HEK293 (cell line): ENCODE measurements at regions not wholly inside any gene's neighbourhood (a gene's known extent, or its start where the extent isn't known, plus 50 kb on each side); places are given as distances from the start of the nearest gene placed in this dataset.

Experiments
- CTCF ChIA-PET: fragments of 350-600 bp; formaldehyde crosslinking; extraction: SDS; loops from one replicate; lab custom pipeline; 2021; ENCODE audit warnings: antibody characterized with exemption; lab: Yijun Ruan, JAX
- POLR2A ChIA-PET: fragments of 300-600 bp; formaldehyde crosslinking; extraction: SDS; loops from one replicate; lab custom pipeline; 2020; ENCODE audit warnings: antibody characterized with exemption, inconsistent platforms; lab: Yijun Ruan, JAX
- H3K27ac ChIP-seq: fragments of 200-500 bp; sonication (Bioruptor generic); 2 replicates; pipeline ENCODE4 v1.5.1; 2014; ENCODE audit warnings: low read depth, low read length, control low read depth, inconsistent platforms; ENCODE audit errors: extremely low read depth
- H3K36me3 ChIP-seq, 2 experiments: fragments of 200-500 bp in 1 of 2; sonication (Bioruptor generic) in 1 of 2; 1 replicate in 1 of 2; 2 replicates in 1 of 2; pipeline ENCODE4 v1.5.1; 2014 to 2017; ENCODE audit warnings: inconsistent platforms in 2 of 2, low read length in 2 of 2; ENCODE audit not compliant: control insufficient read depth in 2 of 2, insufficient read depth in 1 of 2
- H3K4me1 ChIP-seq: fragments of 200-500 bp; sonication (Bioruptor generic); 2 replicates; pipeline ENCODE4 v1.5.1; 2014; ENCODE audit warnings: mild to moderate bottlenecking, low read length, inconsistent platforms; ENCODE audit not compliant: control insufficient read depth, insufficient read depth
- H3K4me3 ChIP-seq: 2 replicates; pipeline ENCODE4 v1.5.1; 2011; ENCODE audit warnings: low read depth, mild to moderate bottlenecking, control low read depth, low read length, moderate library complexity
- H3K9me3 ChIP-seq: fragments of 200-500 bp; sonication (Bioruptor generic); 2 replicates; pipeline ENCODE4 v1.5.1; 2014; ENCODE audit warnings: low read depth, low read length, inconsistent platforms; ENCODE audit not compliant: control insufficient read depth, insufficient read depth
- BCL11B ChIP-seq: fragments of 450-650 bp; formaldehyde crosslinking; IDR thresholded peaks from 2 replicates; pipeline ENCODE4 v1.5.1; 2016; ENCODE audit warnings: low read depth, missing biosample characterization, missing genetic modification characterization
- GLI2 ChIP-seq: fragments of 450-650 bp; formaldehyde crosslinking; IDR thresholded peaks from 2 replicates; pipeline ENCODE4; 2017; ENCODE audit warnings: missing biosample characterization, missing genetic modification characterization, low read depth, borderline replicate concordance
- HOXA7 ChIP-seq: sonication (generic); formaldehyde crosslinking; IDR thresholded peaks from 2 replicates; pipeline ENCODE4 v1.8.1; 2022; ENCODE audit warnings: missing genetic modification reagents, borderline replicate concordance
- HOXD13 ChIP-seq: sonication (generic); formaldehyde crosslinking; IDR thresholded peaks from 2 replicates; pipeline ENCODE4 v1.8.0; 2022; ENCODE audit warnings: missing genetic modification reagents, borderline replicate concordance
- KLF7 ChIP-seq: fragments of 450-650 bp; formaldehyde crosslinking; IDR thresholded peaks from 2 replicates; pipeline ENCODE4 v1.5.1; 2016; ENCODE audit warnings: missing biosample characterization, missing genetic modification characterization, borderline replicate concordance
- KLF9 ChIP-seq: fragments of 450-650 bp; formaldehyde crosslinking; IDR thresholded peaks from 2 replicates; pipeline ENCODE4 v1.5.1; 2016; ENCODE audit warnings: missing biosample characterization, missing genetic modification characterization, low read depth
- PRDM1 ChIP-seq: fragments of 450-650 bp; formaldehyde crosslinking; IDR thresholded peaks from 2 replicates; pipeline ENCODE4; 2016; ENCODE audit warnings: missing biosample characterization, missing genetic modification characterization
- ZNF155 ChIP-seq: fragments of 450-650 bp; formaldehyde crosslinking; IDR thresholded peaks from 2 replicates; pipeline ENCODE4 v1.5.1; 2016; ENCODE audit warnings: missing biosample characterization, missing genetic modification characterization
- ZNF169 ChIP-seq: fragments of 450-650 bp; formaldehyde crosslinking; IDR thresholded peaks from 2 replicates; pipeline ENCODE4 v1.5.1; 2016; ENCODE audit warnings: missing biosample characterization, missing genetic modification characterization
- ZNF341 ChIP-seq: fragments of 450-650 bp; formaldehyde crosslinking; IDR thresholded peaks from 2 replicates; pipeline ENCODE4; 2016; ENCODE audit warnings: low read depth, missing biosample characterization, missing genetic modification characterization
- ZNF350 ChIP-seq: fragments of 450-650 bp; formaldehyde crosslinking; IDR thresholded peaks from 2 replicates; pipeline ENCODE4 v1.5.0; 2017; ENCODE audit warnings: missing biosample characterization, mild to moderate bottlenecking, missing genetic modification characterization
- ZNF558 ChIP-seq: fragments of 450-650 bp; formaldehyde crosslinking; IDR thresholded peaks from 2 replicates; pipeline ENCODE4 v1.5.1; 2016; ENCODE audit warnings: missing biosample characterization, missing genetic modification characterization
- ZNF571 ChIP-seq: fragments of 450-650 bp; formaldehyde crosslinking; IDR thresholded peaks from 2 replicates; pipeline ENCODE4 v1.5.0; 2017; ENCODE audit warnings: missing biosample characterization, missing genetic modification characterization
- ZNF777 ChIP-seq: fragments of 450-650 bp; formaldehyde crosslinking; IDR thresholded peaks from 2 replicates; pipeline ENCODE4 v1.5.1; 2017; ENCODE audit warnings: missing biosample characterization, missing genetic modification characterization, borderline replicate concordance
- ZNF830 ChIP-seq: fragments of 450-650 bp; IDR thresholded peaks from 2 replicates; pipeline ENCODE4 v1.5.0; 2018; ENCODE audit warnings: missing biosample characterization, missing genetic modification characterization, low read depth, mild to moderate bottlenecking, moderate library complexity
- ZNF837 ChIP-seq: fragments of 450-650 bp; formaldehyde crosslinking; IDR thresholded peaks from 2 replicates; pipeline ENCODE4 v1.5.1; 2016; ENCODE audit warnings: missing biosample characterization, missing genetic modification characterization
- ZSCAN16 ChIP-seq: fragments of 450-650 bp; formaldehyde crosslinking; IDR thresholded peaks from 2 replicates; pipeline ENCODE4 v1.5.1; 2016; ENCODE audit warnings: missing biosample characterization, missing genetic modification characterization
- TF ChIP-seq, protein P1 (sequence below): fragments of 450-650 bp; formaldehyde crosslinking; IDR thresholded peaks from 2 replicates; pipeline ENCODE4 v1.5.1; 2016; ENCODE audit warnings: missing biosample characterization, missing genetic modification characterization
- TF ChIP-seq, protein P2 (sequence below): fragments of 450-650 bp; formaldehyde crosslinking; IDR thresholded peaks from 2 replicates; pipeline ENCODE4 v1.5.1; 2016; ENCODE audit warnings: missing biosample characterization, missing genetic modification characterization
- TF ChIP-seq, protein P3 (sequence below): IDR thresholded peaks from 2 replicates; pipeline ENCODE4 v1.6.1; 2011; ENCODE audit warnings: mild to moderate bottlenecking, low read depth, low read length, borderline replicate concordance

- TF ChIP-seq, protein P1, sequence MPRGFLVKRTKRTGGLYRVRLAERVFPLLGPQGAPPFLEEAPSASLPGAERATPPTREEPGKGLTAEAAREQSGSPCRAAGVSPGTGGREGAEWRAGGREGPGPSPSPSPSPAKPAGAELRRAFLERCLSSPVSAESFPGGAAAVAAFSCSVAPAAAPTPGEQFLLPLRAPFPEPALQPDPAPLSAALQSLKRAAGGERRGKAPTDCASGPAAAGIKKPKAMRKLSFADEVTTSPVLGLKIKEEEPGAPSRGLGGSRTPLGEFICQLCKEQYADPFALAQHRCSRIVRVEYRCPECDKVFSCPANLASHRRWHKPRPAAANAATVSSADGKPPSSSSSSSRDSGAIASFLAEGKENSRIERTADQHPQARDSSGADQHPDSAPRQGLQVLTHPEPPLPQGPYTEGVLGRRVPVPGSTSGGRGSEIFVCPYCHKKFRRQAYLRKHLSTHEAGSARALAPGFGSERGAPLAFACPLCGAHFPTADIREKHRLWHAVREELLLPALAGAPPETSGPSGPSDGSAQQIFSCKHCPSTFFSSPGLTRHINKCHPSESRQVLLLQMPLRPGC (tag by site-specific recombination): no peak
- TF ChIP-seq ZNF830 (tag by site-specific recombination): no peak
- TF ChIP-seq GLI2 (tag by site-specific recombination): no peak
- TF ChIP-seq ZNF341 (tag by site-specific recombination): no peak
- TF ChIP-seq ZNF777 (tag by site-specific recombination): no peak
- no peak for TF ChIP-seq HOXD13 (CRISPR knock-in tag)
- TF ChIP-seq KLF9: no peak
Measured at GRCh38 chr2:158734442-158734841, 60.7 kb upstream of the DAPL1 start (continued).

GRCh38 chr2:158735822-158736580 is 59.1 kb upstream of the DAPL1 start:
- Histone ChIP-seq H3K4me3 (no peak overlapping the region), H3K27ac (no peak overlapping the region), H3K4me1 (peaks cover 5% of the 10 kb centered on the region; the same call in 1 of the 2 replicates), H3K9me3 (no peaks in the 10 kb centered on the region), H3K36me3 (no peaks in the 10 kb centered on the region)
- no peak for TF ChIP-seq ZNF169
- ChIA-PET POLR2A (no interaction called here), CTCF (interaction anchor here (0.8 to 4.6 kb wide), 3 partner anchors 9 to 19 kb away, joined by 3 to 41 read pairs (median 14); no protein-coding TSS in a partner anchor)

DNA sequence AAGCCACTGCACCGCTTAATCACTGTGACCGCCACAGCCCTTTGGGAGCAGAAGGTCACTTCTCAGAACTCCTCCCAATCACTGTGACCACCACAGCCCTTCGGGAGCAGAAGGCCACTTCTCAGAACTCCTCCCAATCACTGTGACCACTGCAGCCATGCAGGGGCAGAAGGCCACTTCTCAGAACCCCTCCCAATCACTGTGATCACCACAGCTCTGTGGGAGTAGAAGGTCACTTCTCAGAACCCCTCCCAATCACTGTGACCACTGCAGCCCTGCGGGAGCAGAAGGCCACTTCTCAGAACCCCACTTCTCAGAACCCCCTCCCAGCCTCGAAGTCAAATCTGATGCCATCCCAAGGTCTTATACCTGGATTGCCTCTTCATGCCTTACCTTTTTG is 56.8 kb upstream of the DAPL1 start:
- H3K4me3 ChIP-seq: no peak overlapping the region
- H3K9me3 ChIP-seq: no peaks in the 10 kb centered on the region
- H3K4me1 ChIP-seq: peaks cover 2% of the 10 kb centered on the region; the same call in 1 of the 2 replicates
- H3K27ac ChIP-seq: no peak overlapping the region
- ChIA-PET CTCF (interaction anchor here (0.6 to 3.3 kb wide), 9 partner anchors 10 to 972 kb away, joined by 3 to 13 read pairs (median 4); no protein-coding TSS in a partner anchor), POLR2A (no interaction called here)
- H3K36me3 ChIP-seq: no peaks in the 10 kb centered on the region
- TF ChIP-seq PRDM1 (tag by site-specific recombination) (no peak), ZNF350 (no peak), ZNF837 (tag by site-specific recombination) (no peak)
- TF ChIP-seq, protein P2, sequence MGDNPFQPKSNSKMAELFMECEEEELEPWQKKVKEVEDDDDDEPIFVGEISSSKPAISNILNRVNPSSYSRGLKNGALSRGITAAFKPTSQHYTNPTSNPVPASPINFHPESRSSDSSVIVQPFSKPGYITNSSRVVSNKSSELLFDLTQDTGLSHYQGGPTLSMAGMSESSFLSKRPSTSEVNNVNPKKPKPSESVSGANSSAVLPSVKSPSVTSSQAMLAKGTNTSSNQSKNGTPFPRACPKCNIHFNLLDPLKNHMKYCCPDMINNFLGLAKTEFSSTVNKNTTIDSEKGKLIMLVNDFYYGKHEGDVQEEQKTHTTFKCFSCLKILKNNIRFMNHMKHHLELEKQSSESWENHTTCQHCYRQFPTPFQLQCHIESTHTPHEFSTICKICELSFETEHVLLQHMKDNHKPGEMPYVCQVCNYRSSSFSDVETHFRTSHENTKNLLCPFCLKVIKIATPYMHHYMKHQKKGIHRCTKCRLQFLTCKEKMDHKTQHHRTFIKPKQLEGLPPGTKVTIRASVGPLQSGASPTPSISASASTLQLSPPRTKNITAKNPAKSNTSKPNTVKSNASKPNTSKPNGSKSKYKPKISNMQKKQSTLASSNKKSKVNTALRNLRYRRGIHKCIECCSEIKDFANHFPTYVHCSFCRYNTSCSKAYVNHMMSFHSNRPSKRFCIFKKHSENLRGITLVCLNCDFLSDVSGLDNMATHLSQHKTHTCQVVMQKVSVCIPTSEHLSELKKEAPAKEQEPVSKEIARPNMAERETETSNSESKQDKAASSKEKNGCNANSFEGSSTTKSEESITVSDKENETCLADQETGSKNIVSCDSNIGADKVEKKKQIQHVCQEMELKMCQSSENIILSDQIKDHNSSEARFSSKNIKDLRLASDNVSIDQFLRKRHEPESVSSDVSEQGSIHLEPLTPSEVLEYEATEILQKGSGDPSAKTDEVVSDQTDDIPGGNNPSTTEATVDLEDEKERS (tag by site-specific recombination): no peak

DNA sequence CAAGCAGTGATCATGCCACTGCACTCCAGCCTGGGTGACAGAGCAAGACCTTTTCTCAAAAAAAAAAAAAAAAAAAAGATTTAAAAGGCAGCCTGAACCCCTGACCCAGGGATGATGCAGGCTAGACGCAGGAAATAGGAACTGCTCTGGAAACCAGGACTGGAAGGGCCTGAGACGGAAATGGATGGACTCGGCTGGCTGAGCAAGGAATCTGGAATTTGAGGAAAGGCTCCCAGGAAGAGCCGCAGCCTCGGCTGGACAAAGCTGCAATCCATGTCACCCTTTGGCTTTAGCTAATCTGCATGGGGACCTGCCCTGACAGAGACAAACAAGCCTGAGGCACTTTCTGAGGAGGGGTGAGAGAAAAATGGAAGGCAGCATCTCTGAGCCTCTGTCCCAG is 55.0 kb upstream of the DAPL1 start:
- CTCF ChIA-PET: interaction anchor here (0.6 to 3.3 kb wide), 4 partner anchors 14 to 695 kb away, joined by 3 to 13 read pairs (median 6); no protein-coding TSS in a partner anchor
- Histone ChIP-seq H3K36me3 (no peaks in the 10 kb centered on the region), H3K4me1 (no peaks in the 10 kb centered on the region), H3K9me3 (no peaks in the 10 kb centered on the region), H3K27ac (no peak overlapping the region), H3K4me3 (no peak overlapping the region)
- TF ChIP-seq ZNF558 (no peak), KLF7 (tag by site-specific recombination) (no peak), ZNF571 (tag by site-specific recombination) (no peak), HOXA7 (CRISPR knock-in tag) (no peak), BCL11B (no peak), ZNF155 (tag by site-specific recombination) (no peak), ZSCAN16 (no peak), HOXD13 (CRISPR knock-in tag) (no peak)
- TF ChIP-seq, protein P3, sequence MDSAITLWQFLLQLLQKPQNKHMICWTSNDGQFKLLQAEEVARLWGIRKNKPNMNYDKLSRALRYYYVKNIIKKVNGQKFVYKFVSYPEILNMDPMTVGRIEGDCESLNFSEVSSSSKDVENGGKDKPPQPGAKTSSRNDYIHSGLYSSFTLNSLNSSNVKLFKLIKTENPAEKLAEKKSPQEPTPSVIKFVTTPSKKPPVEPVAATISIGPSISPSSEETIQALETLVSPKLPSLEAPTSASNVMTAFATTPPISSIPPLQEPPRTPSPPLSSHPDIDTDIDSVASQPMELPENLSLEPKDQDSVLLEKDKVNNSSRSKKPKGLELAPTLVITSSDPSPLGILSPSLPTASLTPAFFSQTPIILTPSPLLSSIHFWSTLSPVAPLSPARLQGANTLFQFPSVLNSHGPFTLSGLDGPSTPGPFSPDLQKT: no peak
- POLR2A ChIA-PET: no interaction called here
